ENCODE measurements at regions not wholly inside any gene's neighbourhood (a gene's known extent, or its start where the extent isn't known, plus 50 kb on each side); places are given as distances from the start of the nearest gene placed in this dataset.
"Not testable (repeated sequence)": the region's sequence is repeated elsewhere in the genome, so short reads cannot be mapped to it uniquely, and the experiment has no call there.

GRCh38 chr2:71962911-71963694 is 184.6 kb downstream of the CYP26B1 start:
- no peak for DNase-seq (ENCODE audit: low read depth in 1 of 2, low spot score in 1 of 2)
- no peak overlapping the region for H3K4me3 ChIP-seq (replicated peaks; ENCODE audit: insufficient read depth, low read length)
- no peaks in the 10 kb centered on the region for H3K27me3 ChIP-seq (ENCODE audit: insufficient read depth, poor library complexity, severe bottlenecking)
- TF ChIP-seq POLR2AphosphoS5 (IDR thresholded peaks at IDR 0.05; ENCODE audit: low read depth) (no peak), GABPA (IDR thresholded peaks at IDR 0.05; ENCODE audit: low read depth) (no peak), REST (IDR thresholded peaks at IDR 0.05; ENCODE audit: insufficient replicate concordance, low read depth) (no peak), CTCF (IDR thresholded peaks at IDR 0.05; ENCODE audit: insufficient read depth, low read length) (no peak), SPI1 (IDR thresholded peaks at IDR 0.05; ENCODE audit: borderline replicate concordance, low read depth) (no peak)
- no peak overlapping the region for H3K27ac ChIP-seq (replicated peaks)

GRCh38 chr2:71962350-71962749 is 185.3 kb downstream of the CYP26B1 start:
- TF ChIP-seq REST (IDR thresholded peaks at IDR 0.05; ENCODE audit: insufficient replicate concordance, low read depth) (no peak), GABPA (IDR thresholded peaks at IDR 0.05; ENCODE audit: low read depth) (no peak), CTCF (IDR thresholded peaks at IDR 0.05; ENCODE audit: insufficient read depth, low read length) (no peak), SPI1 (IDR thresholded peaks at IDR 0.05; ENCODE audit: borderline replicate concordance, low read depth) (no peak), POLR2AphosphoS5 (IDR thresholded peaks at IDR 0.05; ENCODE audit: low read depth) (no peak)
- Histone ChIP-seq H3K27me3 (ENCODE audit: insufficient read depth, poor library complexity, severe bottlenecking) (no peaks in the 10 kb centered on the region), H3K27ac (replicated peaks) (no peak overlapping the region), H3K4me3 (replicated peaks; ENCODE audit: insufficient read depth, low read length) (no peak overlapping the region)
- no peak for DNase-seq (ENCODE audit: low read depth in 1 of 2, low spot score in 1 of 2)

GRCh38 chr2:71961289-71962027 is 186.2 kb downstream of the CYP26B1 start:
- no peak overlapping the region for H3K27ac ChIP-seq (replicated peaks)
- no peak for DNase-seq (ENCODE audit: low read depth in 1 of 2, low spot score in 1 of 2)
- no peak overlapping the region for H3K4me3 ChIP-seq (replicated peaks; ENCODE audit: insufficient read depth, low read length)
- no peaks in the 10 kb centered on the region for H3K27me3 ChIP-seq (ENCODE audit: insufficient read depth, poor library complexity, severe bottlenecking)
- TF ChIP-seq POLR2AphosphoS5 (IDR thresholded peaks at IDR 0.05; ENCODE audit: low read depth): no peak
- TF ChIP-seq GABPA (IDR thresholded peaks at IDR 0.05; ENCODE audit: low read depth): no peak
- TF ChIP-seq SPI1 (IDR thresholded peaks at IDR 0.05; ENCODE audit: borderline replicate concordance, low read depth): no peak

GRCh38 chr2:71959494-71959893 is 188.2 kb downstream of the CYP26B1 start:
- DNase-seq (ENCODE audit: low read depth in 1 of 2, low spot score in 1 of 2): no peak
- no peaks in the 10 kb centered on the region for H3K27me3 ChIP-seq (ENCODE audit: insufficient read depth, poor library complexity, severe bottlenecking)
- TF ChIP-seq CTCF (IDR thresholded peaks at IDR 0.05; ENCODE audit: insufficient read depth, low read length) (no peak), REST (IDR thresholded peaks at IDR 0.05; ENCODE audit: insufficient replicate concordance, low read depth) (no peak), POLR2AphosphoS5 (IDR thresholded peaks at IDR 0.05; ENCODE audit: low read depth) (no peak), GABPA (IDR thresholded peaks at IDR 0.05; ENCODE audit: low read depth) (no peak), SPI1 (IDR thresholded peaks at IDR 0.05; ENCODE audit: borderline replicate concordance, low read depth) (no peak)
- H3K4me3 ChIP-seq (replicated peaks; ENCODE audit: insufficient read depth, low read length): no peak overlapping the region
- no peak overlapping the region for H3K27ac ChIP-seq (replicated peaks)

- not testable (repeated sequence) for H3K27ac ChIP-seq (replicated peaks); H3K4me3 ChIP-seq (replicated peaks; ENCODE audit: insufficient read depth, low read length); DNase-seq (ENCODE audit: low read depth in 1 of 2, low spot score in 1 of 2); H3K27me3 ChIP-seq (ENCODE audit: insufficient read depth, poor library complexity, severe bottlenecking)
Measured at GRCh38 chr2:71958426-71958825, 189.2 kb downstream of the CYP26B1 start.

All from HL-60 (cell line).